GM23248 (cell line): ENCODE measurements at regions not wholly inside any gene's neighbourhood (a gene's known extent, or its start where the extent isn't known, plus 50 kb on each side); places are given as distances from the start of the nearest gene placed in this dataset.
"Not testable (repeated sequence)": the region's sequence is repeated elsewhere in the genome, so short reads cannot be mapped to it uniquely, and the experiment has no call there.

Experiments used
- DNase-seq: peaks from one replicate; pipeline ENCODE4 v3.0.0-alpha.2; 2015
- H2AFZ ChIP-seq: fragments of 200-600 bp; sonication (generic); 2 replicates; pipeline ENCODE4 v1.6.1; 2016; ENCODE audit warnings: antibody characterized with exemption
- H3F3A ChIP-seq: fragments of 200-600 bp; sonication (generic); 2 replicates; pipeline ENCODE4 v1.6.1; 2016; ENCODE audit warnings: mild to moderate bottlenecking, antibody characterized with exemption, mixed run types; ENCODE audit not compliant: insufficient read depth
- H3K27ac ChIP-seq: fragments of 200-600 bp; sonication (generic); 2 replicates; pipeline ENCODE4 v1.5.1; 2016; ENCODE audit warnings: mild to moderate bottlenecking
- H3K27me3 ChIP-seq: fragments of 200-600 bp; sonication (generic); replicated peaks from 2 replicates; pipeline ENCODE4 v1.6.1; 2016; ENCODE audit warnings: mild to moderate bottlenecking; ENCODE audit not compliant: insufficient read depth
- H3K36me3 ChIP-seq: fragments of 200-600 bp; sonication (generic); 2 replicates; pipeline ENCODE4 v1.6.1; 2016; ENCODE audit warnings: low read depth, mild to moderate bottlenecking
- H3K4me1 ChIP-seq: fragments of 200-600 bp; sonication (generic); 2 replicates; pipeline ENCODE4 v1.6.1; 2016; ENCODE audit warnings: mild to moderate bottlenecking; ENCODE audit not compliant: insufficient read depth
- H3K4me2 ChIP-seq: fragments of 200-600 bp; sonication (generic); one replicate; pipeline ENCODE4 v1.6.1; 2016; ENCODE audit warnings: mild to moderate bottlenecking; ENCODE audit not compliant: unreplicated experiment
- H3K4me3 ChIP-seq: fragments of 200-600 bp; sonication (generic); 2 replicates; pipeline ENCODE4 v1.5.1; 2016; ENCODE audit warnings: mild to moderate bottlenecking
- H3K79me2 ChIP-seq: fragments of 200-600 bp; sonication (generic); 2 replicates; pipeline ENCODE4 v1.6.1; 2016; ENCODE audit warnings: mild to moderate bottlenecking; ENCODE audit not compliant: insufficient read depth
- H3K9ac ChIP-seq: fragments of 200-600 bp; sonication (generic); 2 replicates; pipeline ENCODE4 v1.6.1; 2016; ENCODE audit warnings: mild to moderate bottlenecking
- H3K9me2 ChIP-seq: fragments of 200-600 bp; sonication (generic); 2 replicates; pipeline ENCODE4 v1.6.1; 2016; ENCODE audit warnings: mixed run types, mild to moderate bottlenecking, moderate library complexity; ENCODE audit not compliant: insufficient read depth
- H3K9me3 ChIP-seq: fragments of 200-600 bp; sonication (generic); one replicate; pipeline ENCODE4 v1.6.1; 2017; ENCODE audit warnings: low read depth
- H4K20me1 ChIP-seq: fragments of 200-600 bp; sonication (generic); 2 replicates; pipeline ENCODE4 v1.6.0; 2016; ENCODE audit not compliant: insufficient read depth
- EZH2 ChIP-seq: fragments of 200-600 bp; sonication (generic); IDR thresholded peaks from 2 replicates; pipeline ENCODE4 v1.6.1; 2018; ENCODE audit warnings: antibody characterized with exemption, mild to moderate bottlenecking; ENCODE audit not compliant: insufficient read depth, poor library complexity, severe bottlenecking
- EZH2phosphoT487 ChIP-seq: fragments of 200-600 bp; sonication (generic); IDR thresholded peaks from 2 replicates; pipeline ENCODE4 v1.6.1; 2018; ENCODE audit warnings: antibody characterized with exemption, moderate library complexity, mild to moderate bottlenecking, low read depth; ENCODE audit not compliant: insufficient read depth
- WGBS, 2 experiments: methylation state at CpG; one replicate each; pipeline ENCODE4 v1.1.6; 2015 to 2017; ENCODE audit warnings: low lambda C conversion rate in 2 of 2, low coverage in 1 of 2; ENCODE audit errors: missing lambda C conversion rate in 2 of 2; 5-methylcytosine and 5-hydroxymethylcytosine counted together
- in situ Hi-C: fragments of 300-500 bp; cut with MboI; formaldehyde crosslinking; loops from 2 replicates; pipeline ENCODE4 v1.15.0; 2020

DNA sequence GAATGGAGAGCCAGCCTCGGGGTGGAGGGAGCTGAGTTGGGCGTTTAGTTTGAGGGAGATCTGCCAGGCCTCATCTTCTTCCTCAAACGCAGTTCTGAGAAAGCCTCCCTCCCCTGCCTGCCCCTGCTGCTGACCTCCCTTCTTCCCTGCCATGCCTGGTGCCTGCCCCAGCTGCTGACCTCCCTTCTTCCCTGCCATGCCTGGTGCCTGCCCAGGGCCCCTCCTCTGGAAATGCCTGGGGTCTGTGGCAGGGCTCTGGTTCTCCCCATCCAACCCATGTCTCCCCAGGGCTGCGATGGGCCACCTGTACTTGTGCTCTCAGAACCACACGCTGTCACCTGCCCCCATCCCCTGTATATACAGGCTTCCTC is 114.6 kb downstream of the VEGFA start:
- Histone ChIP-seq H4K20me1 (no peaks in the 10 kb centered on the region), H3K9me2 (no peaks in the 10 kb centered on the region), H3K36me3 (no peaks in the 10 kb centered on the region), H3K9me3 (no peaks in the 10 kb centered on the region), H2AFZ (no peak overlapping the region), H3K27me3 (no peaks in the 10 kb centered on the region), H3K4me1 (no peaks in the 10 kb centered on the region), H3K27ac (no peak overlapping the region), H3F3A (no peaks in the 10 kb centered on the region), H3K79me2 (no peaks in the 10 kb centered on the region), H3K4me3 (no peak overlapping the region), H3K9ac (no peak overlapping the region), H3K4me2 (no peak overlapping the region)
- 59 to 66% methylated on average over 4 to 5 of the region's 5 CpGs for WGBS, 2 experiments
- in situ Hi-C loops, result no loop called here
- TF ChIP-seq EZH2, result no peak
- no peak for TF ChIP-seq EZH2phosphoT487
- DNase-seq, result no peak

GRCh38 chr6:43883847-43884651 is 114.0 kb downstream of the VEGFA start:
- H3K36me3 ChIP-seq, result no peaks in the 10 kb centered on the region
- H2AFZ ChIP-seq, result no peak overlapping the region; the same call in 1 of the 2 replicates
- no peaks in the 10 kb centered on the region for H3K27me3 ChIP-seq
- in situ Hi-C loops, result no loop called here
- H3K79me2 ChIP-seq, result no peaks in the 10 kb centered on the region
- 62 to 63% methylated on average over 7 of the region's 7 CpGs for WGBS, 2 experiments
- H3K9ac ChIP-seq, result no peak overlapping the region
- no peaks in the 10 kb centered on the region for H3K4me1 ChIP-seq
- H3K4me2 ChIP-seq, result no peak overlapping the region
- no peaks in the 10 kb centered on the region for H4K20me1 ChIP-seq
- DNase-seq, result no peak
- no peak overlapping the region for H3K27ac ChIP-seq
- no peaks in the 10 kb centered on the region for H3F3A ChIP-seq
- TF ChIP-seq EZH2phosphoT487 (no peak), EZH2 (no peak)
- no peaks in the 10 kb centered on the region for H3K9me2 ChIP-seq
- no peaks in the 10 kb centered on the region for H3K9me3 ChIP-seq
- no peak overlapping the region for H3K4me3 ChIP-seq

GRCh38 chr6:43882690-43883448 is 112.9 kb downstream of the VEGFA start:
- in situ Hi-C loops, H4K20me1 ChIP-seq, H3K4me3 ChIP-seq, H3K9me2 ChIP-seq, H3K79me2 ChIP-seq, H3K36me3 ChIP-seq, H3K27me3 ChIP-seq, H3F3A ChIP-seq, DNase-seq, H2AFZ ChIP-seq, H3K4me1 ChIP-seq, H3K4me2 ChIP-seq, H3K9me3 ChIP-seq, H3K27ac ChIP-seq, H3K9ac ChIP-seq: not testable (repeated sequence)
- WGBS, 2 experiments, result 83% methylated on average over 9 of the region's 9 CpGs

DNA sequence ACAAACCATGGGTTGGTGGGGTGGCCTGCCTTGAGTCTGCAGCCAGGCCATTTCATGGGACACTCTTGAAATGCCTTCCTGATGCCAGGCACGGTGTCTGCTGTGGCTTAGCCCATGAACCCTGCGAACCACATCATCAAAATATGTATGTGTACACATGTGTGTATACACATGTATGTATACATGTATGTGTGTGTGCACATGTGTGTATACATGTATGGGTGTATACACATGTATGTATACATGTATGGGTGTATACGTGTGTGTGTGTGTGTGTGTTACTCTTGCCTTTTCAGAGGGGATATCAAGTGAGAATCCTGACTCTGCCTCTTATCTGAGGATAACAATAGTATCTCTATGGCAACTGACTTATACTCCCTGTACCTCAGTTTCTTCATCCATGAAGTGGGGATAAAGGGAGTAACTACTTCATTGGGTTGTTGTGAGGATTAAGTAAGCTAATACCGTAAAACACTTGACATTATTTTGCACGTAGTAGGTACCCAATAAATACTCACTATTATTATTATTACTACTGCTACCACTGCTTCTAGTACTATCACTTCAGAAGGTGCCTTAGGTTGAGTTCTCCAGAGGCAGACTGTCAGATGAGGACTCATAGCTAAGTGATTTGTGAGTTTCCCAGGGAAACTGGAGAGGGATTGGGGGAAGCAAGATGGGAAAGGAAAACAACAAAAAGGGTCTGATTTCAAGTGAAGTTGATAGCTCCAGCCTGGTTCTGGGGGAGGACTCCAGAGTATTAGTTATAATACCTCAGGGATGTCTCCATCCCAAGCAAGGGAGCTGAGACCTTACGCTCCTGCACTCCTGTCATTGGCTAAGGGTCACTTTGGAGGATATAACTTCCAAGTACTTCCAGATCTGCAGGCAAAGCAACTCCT is 110.5 kb downstream of the VEGFA start:
- Histone ChIP-seq H3K4me3 (no peak overlapping the region), H3K9ac (no peak overlapping the region), H3K4me2 (no peak overlapping the region), H3K4me1 (no peaks in the 10 kb centered on the region), H3K27me3 (no peaks in the 10 kb centered on the region), H2AFZ (no peak overlapping the region), H3K9me2 (no peaks in the 10 kb centered on the region), H4K20me1 (no peaks in the 10 kb centered on the region), H3K27ac (no peak overlapping the region), H3K79me2 (no peaks in the 10 kb centered on the region), H3F3A (no peaks in the 10 kb centered on the region), H3K36me3 (no peaks in the 10 kb centered on the region), H3K9me3 (no peaks in the 10 kb centered on the region)
- 87 to 92% methylated on average over 6 of the region's 6 CpGs for WGBS, 2 experiments
- DNase-seq, result no peak
- TF ChIP-seq EZH2 (no peak), EZH2phosphoT487 (no peak)
- in situ Hi-C loops, result no loop called here
